HG03520 (cell line): ENCODE measurements at regions not wholly inside any gene's neighbourhood (a gene's known extent, or its start where the extent isn't known, plus 50 kb on each side); places are given as distances from the start of the nearest gene placed in this dataset.
"Not testable (repeated sequence)": the region's sequence is repeated elsewhere in the genome, so short reads cannot be mapped to it uniquely, and the experiment has no call there.

Source experiments
- ATAC-seq: cut with Tn5 transposase; IDR thresholded peaks from one replicate; pipeline ENCODE4 v1.9.1; 2021; ENCODE audit warnings: mild to moderate bottlenecking, moderate library complexity; ENCODE audit not compliant: unreplicated experiment

DNA sequence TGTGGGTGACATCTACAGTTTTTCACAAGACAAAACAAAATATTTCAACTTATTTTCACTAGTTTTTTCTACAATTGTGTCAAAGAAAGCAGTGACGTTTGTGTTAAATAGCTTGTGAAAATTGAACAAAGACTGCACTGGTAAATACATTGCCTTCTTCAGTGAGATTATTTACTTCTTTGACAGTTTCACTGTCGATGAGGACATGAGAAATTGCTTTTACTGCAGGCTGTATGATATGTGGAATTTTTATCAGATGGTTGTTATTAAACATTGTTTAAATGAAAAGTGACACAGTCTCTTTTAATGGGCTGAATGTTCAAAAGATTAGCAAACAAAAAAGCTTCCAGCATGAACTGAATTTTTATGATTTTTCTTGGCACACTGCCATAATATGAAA lies 773.9 kb upstream of the CADM2 start:
- no peak for ATAC-seq

- no peak for ATAC-seq
These were observed 764.8 kb upstream of the CADM2 start for GRCh38 chr3:84194029-84194428.

DNA sequence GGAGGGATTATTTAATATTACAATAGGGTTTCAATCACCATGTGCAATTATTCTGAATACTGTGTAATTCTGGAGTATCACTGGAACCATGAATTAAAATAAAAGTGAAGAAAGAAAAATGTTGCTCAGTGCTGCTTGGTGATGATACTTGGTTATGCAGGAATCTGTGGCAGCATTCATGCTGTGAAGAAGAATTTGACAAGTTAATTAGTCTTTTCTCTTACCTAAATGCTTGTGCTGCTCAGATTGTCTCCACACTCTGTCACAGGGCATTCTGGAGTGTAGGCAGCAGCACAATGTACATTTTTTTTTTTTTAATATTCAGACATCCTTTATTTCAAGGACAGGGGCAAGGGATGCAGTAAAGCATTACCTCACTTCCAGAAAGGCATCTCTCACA lies 749.3 kb upstream of the CADM2 start:
- ATAC-seq, result no peak

DNA sequence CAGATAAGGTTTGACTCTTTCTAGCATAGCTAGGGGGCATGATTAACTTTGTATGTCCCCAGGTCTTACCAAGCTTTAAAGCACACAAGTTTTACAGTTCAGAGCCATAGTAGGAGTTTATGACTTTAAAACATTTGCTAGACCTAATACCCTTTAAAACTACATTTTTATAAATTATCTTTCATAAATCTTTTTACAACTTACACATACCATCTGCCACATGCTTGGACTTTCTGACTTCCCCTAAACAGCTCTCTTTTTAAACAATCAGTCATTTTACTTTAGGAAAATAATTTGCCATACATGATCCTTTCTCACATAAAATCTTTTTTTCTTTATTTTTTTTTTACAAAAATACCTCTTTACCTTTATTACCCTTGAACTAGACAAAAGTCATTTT lies 735.3 kb upstream of the CADM2 start:
- no peak for ATAC-seq

- ATAC-seq, result no peak
These were observed 734.5 kb upstream of the CADM2 start for GRCh38 chr3:84224262-84224661.

- ATAC-seq, result no peak
These were observed 722.5 kb upstream of the CADM2 start for GRCh38 chr3:84236261-84236660.

DNA sequence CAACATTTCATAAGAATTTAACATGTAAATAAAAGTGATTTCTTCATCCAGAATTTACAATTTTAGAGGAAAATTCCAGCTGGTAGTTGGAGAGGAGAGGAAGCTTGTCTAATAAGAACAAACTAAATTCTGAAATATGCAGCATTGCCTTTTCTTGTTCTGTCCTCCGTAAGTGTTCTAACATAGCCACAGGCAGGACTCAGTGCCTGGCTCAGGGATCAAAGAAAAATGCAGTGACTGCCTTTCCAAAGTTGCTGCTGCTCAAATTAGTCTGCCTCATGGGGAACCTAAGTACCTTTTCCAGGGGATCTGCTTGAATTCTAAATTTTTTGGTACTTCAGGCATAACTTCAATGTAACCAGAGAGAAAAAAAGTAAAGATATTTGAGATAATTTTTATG lies 713.0 kb upstream of the CADM2 start:
- ATAC-seq, result no peak

DNA sequence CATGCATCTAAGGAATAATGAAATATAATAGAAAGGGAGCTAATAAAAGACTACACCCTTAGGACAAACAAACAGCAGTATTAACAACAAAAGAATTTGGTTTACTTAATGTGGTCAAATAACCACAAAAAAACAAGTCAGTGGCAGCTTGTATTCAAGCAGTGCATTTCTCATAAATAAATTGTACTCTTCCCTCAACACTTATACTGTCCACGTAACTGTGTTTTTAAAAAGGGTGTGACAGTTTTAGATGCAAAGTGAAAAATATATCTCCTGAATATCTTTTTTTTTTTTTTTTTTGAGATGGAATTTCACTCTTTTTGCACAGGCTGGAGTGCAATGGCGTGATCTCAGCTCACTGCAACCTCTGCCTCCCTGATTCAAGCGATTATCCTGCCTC lies 698.2 kb upstream of the CADM2 start:
- no peak for ATAC-seq

- no peak for ATAC-seq
These were observed 693.0 kb upstream of the CADM2 start for GRCh38 chr3:84265768-84266167.

DNA sequence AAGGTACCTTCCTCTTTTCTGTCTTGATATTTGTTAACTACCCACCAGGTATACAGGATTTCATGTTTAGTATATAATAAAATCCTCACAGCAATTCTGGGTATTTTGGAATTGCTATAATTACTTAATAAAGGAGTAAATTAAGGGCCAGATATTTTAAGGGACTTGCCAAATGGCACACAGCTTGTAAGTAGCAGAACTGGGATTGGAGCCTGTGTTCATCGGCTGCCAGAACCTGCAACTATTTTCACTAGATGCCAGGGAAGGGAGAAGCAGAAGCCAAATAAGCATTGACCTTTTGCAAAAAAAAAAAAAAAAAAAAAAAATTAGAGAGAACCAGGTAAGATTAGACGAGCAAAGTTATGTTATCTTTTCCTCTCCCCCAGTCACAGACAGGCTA lies 683.3 kb upstream of the CADM2 start:
- no peak for ATAC-seq

DNA sequence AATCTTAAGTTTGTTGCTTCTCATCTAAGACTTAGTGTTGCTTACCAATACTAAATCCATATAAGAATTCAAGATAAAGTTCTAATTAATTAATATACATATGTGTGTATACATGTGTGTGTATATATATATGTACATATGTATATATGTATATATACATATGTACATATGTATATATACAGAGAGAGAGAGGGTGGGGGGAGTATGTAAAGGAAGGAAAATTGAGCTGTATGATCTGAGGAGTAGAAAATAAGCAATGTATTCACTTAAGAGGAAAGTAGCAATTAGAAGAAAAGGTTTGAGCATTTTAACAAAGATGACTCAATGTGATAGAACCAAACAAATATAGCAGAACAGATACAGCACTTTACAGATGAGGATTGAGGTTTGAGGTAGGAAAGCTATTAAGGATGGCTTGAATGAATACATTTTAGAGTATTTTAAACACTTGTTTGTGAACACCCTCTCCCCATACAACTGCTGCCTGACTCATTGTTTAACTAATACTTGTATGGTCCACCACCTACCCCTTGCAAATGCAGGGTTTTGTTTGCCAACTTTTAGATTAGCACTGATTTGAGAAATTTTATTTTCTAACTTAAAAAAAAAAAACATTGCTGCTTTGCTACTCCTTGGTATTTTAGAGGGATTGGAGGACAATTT lies 681.1 kb upstream of the CADM2 start:
- no peak for ATAC-seq

- ATAC-seq, result no peak
These were observed 666.7 kb upstream of the CADM2 start for GRCh38 chr3:84292128-84292527.

DNA sequence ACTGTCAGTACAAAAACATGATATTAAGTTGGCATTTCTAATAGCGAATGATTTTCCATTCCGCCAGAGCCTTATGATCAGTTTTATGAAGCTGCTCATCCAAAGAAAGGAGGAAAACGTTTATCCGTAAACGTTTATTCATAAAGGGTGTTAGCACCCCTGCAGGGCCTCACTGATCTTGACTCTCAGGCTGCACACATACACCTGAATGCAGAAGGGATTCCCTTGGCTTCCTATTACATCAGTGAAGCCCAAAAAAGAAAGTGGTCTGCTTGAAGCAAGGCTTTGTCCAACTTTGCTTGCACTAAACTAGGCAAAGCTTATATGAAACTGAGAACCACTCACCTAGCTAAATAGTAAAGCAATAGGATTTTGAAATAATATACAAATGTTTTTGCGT lies 659.5 kb upstream of the CADM2 start:
- ATAC-seq, result no peak

- no peak for ATAC-seq
These were observed 654.6 kb upstream of the CADM2 start for GRCh38 chr3:84304214-84304613.

DNA sequence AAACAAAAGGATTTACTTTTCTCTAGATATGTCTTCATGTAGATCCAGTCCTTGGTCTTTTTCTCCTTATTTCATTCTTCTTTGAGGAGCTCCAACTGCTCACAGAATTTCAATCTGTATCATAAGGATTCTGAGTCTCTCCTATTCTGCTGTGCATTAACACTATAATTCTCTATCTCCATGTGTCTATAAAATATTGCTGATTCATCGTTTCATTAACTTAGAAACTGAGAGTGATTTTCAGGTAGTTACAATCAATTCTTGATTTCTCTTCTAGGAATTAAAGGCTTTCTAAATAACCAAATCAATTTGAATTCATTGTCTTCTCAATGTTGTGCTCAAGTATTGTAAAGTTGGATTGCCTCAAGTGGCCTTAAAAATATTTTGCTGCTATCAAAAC lies 651.5 kb upstream of the CADM2 start:
- ATAC-seq, result no peak

GRCh38 chr3:84308379-84308778 lies 650.4 kb upstream of the CADM2 start:
- ATAC-seq, result no peak

DNA sequence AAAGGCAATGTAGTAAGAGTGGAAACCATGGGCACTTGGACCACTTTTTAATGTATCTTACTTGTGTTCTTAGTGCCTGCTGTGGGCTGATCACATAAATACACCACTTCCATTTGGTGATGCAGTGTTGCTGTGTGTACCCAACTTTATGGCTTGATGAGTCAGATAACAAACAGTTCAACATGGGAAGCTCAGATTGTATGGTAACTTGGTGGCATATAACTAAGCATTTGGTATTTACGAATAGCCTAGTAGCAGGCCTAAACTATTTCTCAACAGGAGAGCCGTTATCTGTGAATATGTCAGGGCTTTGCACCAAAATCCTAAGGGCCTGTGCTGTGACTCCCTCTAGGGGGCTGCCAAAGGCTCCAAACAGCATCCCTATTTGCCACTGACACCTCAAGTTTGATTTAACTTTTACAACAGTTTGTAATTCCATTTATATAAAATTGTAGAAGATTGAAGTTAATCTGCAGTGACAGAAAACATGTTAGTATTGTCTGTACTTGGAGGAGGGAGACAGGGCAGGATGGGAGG lies 640.4 kb upstream of the CADM2 start:
- no peak for ATAC-seq

GRCh38 chr3:84365563-84366278 lies 593.1 kb upstream of the CADM2 start:
- ATAC-seq, result not testable (repeated sequence)
